Breast epithelium (tissue), 3 donors: ENCODE measurements at regions not wholly inside any gene's neighbourhood (a gene's known extent, or its start where the extent isn't known, plus 50 kb on each side); places are given as distances from the start of the nearest gene placed in this dataset.

ENCODE experiments used
- CTCF ChIP-seq, 3 donors: fragments of 450-650 bp; IDR thresholded peaks; one replicate each; pipeline ENCODE4 v1.5.1; 2016 to 2017; ENCODE audit warnings: antibody characterized with exemption in 3 of 3, mild to moderate bottlenecking in 3 of 3, moderate library complexity in 3 of 3
- POLR2A ChIP-seq: fragments of 450-650 bp; IDR thresholded peaks from one replicate; pipeline ENCODE4 v1.6.1; 2016; ENCODE audit warnings: antibody characterized with exemption, mild to moderate bottlenecking, moderate library complexity
- POLR2AphosphoS5 ChIP-seq, 3 donors: sonication (generic); formaldehyde crosslinking; IDR thresholded peaks; one replicate each; pipeline ENCODE4 v1.6.1; 2017; ENCODE audit warnings: antibody characterized with exemption in 3 of 3

GRCh38 chr16:79282806-79283205 lies 317.7 kb downstream of the MAF start:
- TF ChIP-seq POLR2AphosphoS5 (IDR thresholded peaks at IDR 0.05) (no peak), CTCF (IDR thresholded peaks at IDR 0.05) (no peak), POLR2A (no peak)
